HG02571 (cell line): ENCODE measurements at regions not wholly inside any gene's neighbourhood (a gene's known extent, or its start where the extent isn't known, plus 50 kb on each side); places are given as distances from the start of the nearest gene placed in this dataset.
"Not testable (repeated sequence)": the region's sequence is repeated elsewhere in the genome, so short reads cannot be mapped to it uniquely, and the experiment has no call there.

Experiments used
- ATAC-seq: cut with Tn5 transposase; IDR thresholded peaks from one replicate; pipeline ENCODE4 v1.9.1; 2021; ENCODE audit warnings: mild to moderate bottlenecking, moderate library complexity; ENCODE audit not compliant: unreplicated experiment

GRCh38 chr6:100101644-100102043 lies 107.6 kb upstream of the MCHR2 start:
- ATAC-seq: no peak

GRCh38 chr6:100100776-100101175 lies 106.8 kb upstream of the MCHR2 start:
- ATAC-seq: no peak

- no peak for ATAC-seq
These were observed 105.4 kb upstream of the MCHR2 start for GRCh38 chr6:100099189-100100074.

- no peak for ATAC-seq
These were observed 102.9 kb upstream of the MCHR2 start for GRCh38 chr6:100096936-100097335.

GRCh38 chr6:100096341-100096740 lies 102.3 kb upstream of the MCHR2 start:
- ATAC-seq: no peak

GRCh38 chr6:100093405-100093804 lies 99.4 kb upstream of the MCHR2 start:
- ATAC-seq: no peak

GRCh38 chr6:100088009-100088408 lies 94.0 kb upstream of the MCHR2 start:
- ATAC-seq: no peak

- no peak for ATAC-seq
These were observed 91.0 kb upstream of the MCHR2 start for GRCh38 chr6:100084991-100085364.

GRCh38 chr6:100084316-100084990 lies 90.4 kb upstream of the MCHR2 start:
- no peak for ATAC-seq

GRCh38 chr6:100078509-100078908 lies 84.5 kb upstream of the MCHR2 start:
- ATAC-seq: no peak

- ATAC-seq: no peak
These were observed 71.3 kb upstream of the MCHR2 start for GRCh38 chr6:100065348-100065747.

- no peak for ATAC-seq
These were observed 68.6 kb upstream of the MCHR2 start for GRCh38 chr6:100062621-100063020.

GRCh38 chr6:100057941-100058340 lies 63.9 kb upstream of the MCHR2 start:
- no peak for ATAC-seq

- ATAC-seq: no peak
These were observed 56.5 kb upstream of the MCHR2 start for GRCh38 chr6:100050550-100050949.

- not testable (repeated sequence) for ATAC-seq
These were observed 49.9 kb upstream of the MCHR2 start for GRCh38 chr6:100043961-100044360.
